Naive thymus-derived CD8-positive, alpha-beta T cell (primary cell): ENCODE measurements at regions not wholly inside any gene's neighbourhood (a gene's known extent, or its start where the extent isn't known, plus 50 kb on each side); places are given as distances from the start of the nearest gene placed in this dataset.

Experiments
- ATAC-seq, 2 donors: fragments of 150-1000 bp; cut with Tn5 transposase in 1 of 2; sonication (Bioruptor Pico), chemical (Tn5 transposase) in 1 of 2; 1 replicate in 1 of 2; 2 replicates in 1 of 2; pipeline ENCODE4 v1.10.0; 2021; ENCODE audit warnings: mild to moderate bottlenecking in 2 of 2, moderate library complexity in 2 of 2
- POLR2A ChIA-PET: fragments of 350-600 bp; sonication (Branson Sonifier 250); formaldehyde crosslinking; loops from one replicate; lab custom pipeline; 2021; ENCODE audit warnings: antibody characterized with exemption; lab: Charles Lee
- DNase-seq, 10 donors: peaks; one replicate each; pipeline versions ENCODE4 v3.0.0 to v3.0.0-alpha.2; 2020 to 2022
- H3K27ac Mint-ChIP-seq, 10 donors: one replicate each; pipeline ENCODE4 v1.8.0; 2020 to 2022; ENCODE audit warnings: mild to moderate bottlenecking in 10 of 10, mixed read lengths in 10 of 10, moderate library complexity in 4 of 10, inconsistent platforms in 1 of 10
- H3K27me3 Mint-ChIP-seq, 5 donors: one replicate each; pipeline ENCODE4 v1.8.0; 2021 to 2022; ENCODE audit warnings: mixed read lengths in 5 of 5
- H3K36me3 Mint-ChIP-seq, 3 donors: one replicate each; pipeline ENCODE4 v1.8.0; 2020 to 2022; ENCODE audit warnings: mixed read lengths in 3 of 3, mild to moderate bottlenecking in 2 of 3, inconsistent platforms in 1 of 3
- H3K4me1 Mint-ChIP-seq, 4 donors: one replicate each; pipeline ENCODE4 v1.8.0; 2021 to 2022; ENCODE audit warnings: mixed read lengths in 4 of 4
- H3K4me3 Mint-ChIP-seq, 10 donors: one replicate each; pipeline ENCODE4 v1.8.0; 2020 to 2022; ENCODE audit warnings: mild to moderate bottlenecking in 10 of 10, mixed read lengths in 10 of 10, moderate library complexity in 6 of 10, inconsistent platforms in 1 of 10
- H3K9me3 Mint-ChIP-seq, 9 donors: one replicate each; pipeline ENCODE4 v1.8.0; 2020 to 2022; ENCODE audit warnings: mixed read lengths in 9 of 9, mild to moderate bottlenecking in 3 of 9, inconsistent platforms in 1 of 9, moderate library complexity in 1 of 9

GRCh38 chr12:127660961-127661360, 606.0 kb upstream of the TMEM132C start:
- no peak for DNase-seq
- H3K27me3 Mint-ChIP-seq, result peaks cover 0 to 7% (median 0%) of the 10 kb centered on the region in 5 donors
- H3K36me3 Mint-ChIP-seq, result no peaks in the 10 kb centered on the region
- ATAC-seq, result no peak
- no peaks in the 10 kb centered on the region for H3K4me1 Mint-ChIP-seq
- POLR2A ChIA-PET, result no interaction called here
- no peak overlapping the region for H3K4me3 Mint-ChIP-seq
- peaks cover 0 to 14% (median 1%) of the 10 kb centered on the region in 9 donors for H3K9me3 Mint-ChIP-seq
- no peak overlapping the region for H3K27ac Mint-ChIP-seq

- no peaks in the 10 kb centered on the region for H3K4me1 Mint-ChIP-seq
- no peak overlapping the region for H3K27ac Mint-ChIP-seq
- H3K27me3 Mint-ChIP-seq, result peaks cover 0 to 7% (median 0%) of the 10 kb centered on the region in 5 donors
- DNase-seq (no peak), ATAC-seq (no peak)
- POLR2A ChIA-PET, result no interaction called here
- H3K4me3 Mint-ChIP-seq, result no peak overlapping the region
- peaks cover 0 to 9% (median 0%) of the 10 kb centered on the region in 9 donors for H3K9me3 Mint-ChIP-seq
- no peaks in the 10 kb centered on the region for H3K36me3 Mint-ChIP-seq
Measured at GRCh38 chr12:127663716-127664115, 603.3 kb upstream of the TMEM132C start.

- Mint-ChIP-seq H3K36me3 (no peaks in the 10 kb centered on the region), H3K4me1 (no peaks in the 10 kb centered on the region), H3K4me3 (no peak overlapping the region), H3K27me3 (peaks cover 0 to 7% (median 0%) of the 10 kb centered on the region in 5 donors), H3K27ac (no peak overlapping the region), H3K9me3 (peaks cover 0 to 9% (median 0%) of the 10 kb centered on the region in 9 donors)
- POLR2A ChIA-PET, result no interaction called here
- DNase-seq (no peak), ATAC-seq (no peak)
Measured at GRCh38 chr12:127664901-127665300, 602.1 kb upstream of the TMEM132C start.

GRCh38 chr12:127667131-127667685, 599.8 kb upstream of the TMEM132C start:
- Mint-ChIP-seq H3K9me3 (peaks cover 0 to 9% (median 0%) of the 10 kb centered on the region in 9 donors), H3K36me3 (no peaks in the 10 kb centered on the region), H3K27me3 (peaks cover 0 to 7% (median 0%) of the 10 kb centered on the region in 5 donors), H3K4me1 (no peaks in the 10 kb centered on the region), H3K27ac (no peak overlapping the region), H3K4me3 (no peak overlapping the region)
- ATAC-seq, result no peak
- DNase-seq, result no peak
- POLR2A ChIA-PET, result no interaction called here

GRCh38 chr12:127670294-127670693, 596.7 kb upstream of the TMEM132C start:
- Mint-ChIP-seq H3K36me3 (no peaks in the 10 kb centered on the region), H3K27ac (no peak overlapping the region), H3K4me1 (no peaks in the 10 kb centered on the region), H3K4me3 (no peak overlapping the region), H3K9me3 (peaks cover 0 to 2% (median 0%) of the 10 kb centered on the region in 9 donors), H3K27me3 (no peaks in the 10 kb centered on the region)
- no peak for DNase-seq
- no peak for ATAC-seq
- POLR2A ChIA-PET, result no interaction called here

GRCh38 chr12:127670796-127671195, 596.2 kb upstream of the TMEM132C start:
- H3K9me3 Mint-ChIP-seq, result peaks cover 0 to 2% (median 0%) of the 10 kb centered on the region in 9 donors
- ATAC-seq (no peak), DNase-seq (no peak)
- H3K36me3 Mint-ChIP-seq, result no peaks in the 10 kb centered on the region
- H3K27ac Mint-ChIP-seq, result no peak overlapping the region
- H3K4me3 Mint-ChIP-seq, result no peak overlapping the region
- no peaks in the 10 kb centered on the region for H3K27me3 Mint-ChIP-seq
- no peaks in the 10 kb centered on the region for H3K4me1 Mint-ChIP-seq
- POLR2A ChIA-PET, result no interaction called here

GRCh38 chr12:127675936-127676335, 591.0 kb upstream of the TMEM132C start:
- H3K4me1 Mint-ChIP-seq, result no peaks in the 10 kb centered on the region
- DNase-seq (no peak), ATAC-seq (no peak)
- H3K27me3 Mint-ChIP-seq, result no peaks in the 10 kb centered on the region
- H3K4me3 Mint-ChIP-seq, result no peak overlapping the region
- H3K36me3 Mint-ChIP-seq, result no peaks in the 10 kb centered on the region
- no peaks in the 10 kb centered on the region for H3K9me3 Mint-ChIP-seq
- H3K27ac Mint-ChIP-seq, result peak overlapping the region in 1 of 10 donors; percentile 17
- POLR2A ChIA-PET, result no interaction called here

- no peaks in the 10 kb centered on the region for H3K36me3 Mint-ChIP-seq
- ATAC-seq (peak in 1 of 2 donors; percentile 36), DNase-seq (peak in 5 of 10 donors; percentile 3 to 19 (median 12))
- H3K4me3 Mint-ChIP-seq, result no peak overlapping the region
- H3K9me3 Mint-ChIP-seq, result no peaks in the 10 kb centered on the region
- H3K4me1 Mint-ChIP-seq, result no peaks in the 10 kb centered on the region
- no peaks in the 10 kb centered on the region for H3K27me3 Mint-ChIP-seq
- POLR2A ChIA-PET, result no interaction called here
- H3K27ac Mint-ChIP-seq, result no peak overlapping the region
Measured at GRCh38 chr12:127677537-127678131, 589.3 kb upstream of the TMEM132C start.

GRCh38 chr12:127678945-127679344, 588.0 kb upstream of the TMEM132C start:
- Mint-ChIP-seq H3K27ac (no peak overlapping the region), H3K27me3 (no peaks in the 10 kb centered on the region), H3K9me3 (no peaks in the 10 kb centered on the region), H3K4me3 (no peak overlapping the region), H3K4me1 (no peaks in the 10 kb centered on the region), H3K36me3 (no peaks in the 10 kb centered on the region)
- POLR2A ChIA-PET, result no interaction called here
- DNase-seq (no peak), ATAC-seq (no peak)

- no peaks in the 10 kb centered on the region for H3K4me1 Mint-ChIP-seq
- H3K27me3 Mint-ChIP-seq, result peaks cover 0 to 3% (median 0%) of the 10 kb centered on the region in 5 donors
- no peaks in the 10 kb centered on the region for H3K36me3 Mint-ChIP-seq
- no peak for ATAC-seq
- H3K27ac Mint-ChIP-seq, result no peak overlapping the region
- DNase-seq, result no peak
- no peaks in the 10 kb centered on the region for H3K9me3 Mint-ChIP-seq
- H3K4me3 Mint-ChIP-seq, result no peak overlapping the region
- POLR2A ChIA-PET, result no interaction called here
Measured at GRCh38 chr12:127680516-127680915, 586.5 kb upstream of the TMEM132C start.

- H3K4me3 Mint-ChIP-seq, result no peak overlapping the region
Measured at GRCh38 chr12:127681151-127681754, 585.7 kb upstream of the TMEM132C start.

GRCh38 chr12:127685491-127685890, 581.5 kb upstream of the TMEM132C start:
- POLR2A ChIA-PET, result no interaction called here
- no peaks in the 10 kb centered on the region for H3K9me3 Mint-ChIP-seq
- no peak overlapping the region for H3K27ac Mint-ChIP-seq
- peaks cover 0 to 3% (median 0%) of the 10 kb centered on the region in 5 donors for H3K27me3 Mint-ChIP-seq
- H3K4me3 Mint-ChIP-seq, result no peak overlapping the region
- H3K4me1 Mint-ChIP-seq, result no peaks in the 10 kb centered on the region
- H3K36me3 Mint-ChIP-seq, result no peaks in the 10 kb centered on the region
- ATAC-seq, result no peak
- no peak for DNase-seq

More at GRCh38 chr12:127681151-127681754, 585.7 kb upstream of the TMEM132C start:
- Mint-ChIP-seq H3K27ac (no peak overlapping the region), H3K27me3 (peaks cover 0 to 3% (median 0%) of the 10 kb centered on the region in 5 donors), H3K9me3 (no peaks in the 10 kb centered on the region), H3K4me1 (no peaks in the 10 kb centered on the region), H3K36me3 (no peaks in the 10 kb centered on the region)
- ATAC-seq, result no peak
- DNase-seq, result no peak
- POLR2A ChIA-PET, result no interaction called here

GRCh38 chr12:127685931-127686330, 581.0 kb upstream of the TMEM132C start:
- Mint-ChIP-seq H3K4me3 (no peak overlapping the region), H3K36me3 (no peaks in the 10 kb centered on the region), H3K27me3 (peaks cover 0 to 3% (median 0%) of the 10 kb centered on the region in 5 donors), H3K4me1 (no peaks in the 10 kb centered on the region), H3K9me3 (peaks cover 0 to under 1% (median 0%) of the 10 kb centered on the region in 9 donors), H3K27ac (no peak overlapping the region)
- DNase-seq (no peak), ATAC-seq (no peak)
- POLR2A ChIA-PET, result no interaction called here
